Type B pancreatic cell (in vitro differentiated cells): ENCODE measurements at regions not wholly inside any gene's neighbourhood (a gene's known extent, or its start where the extent isn't known, plus 50 kb on each side); places are given as distances from the start of the nearest gene placed in this dataset. TPM values are rescaled to one million over a fixed set of nuclear protein-coding genes. Genes with fewer than 3 reads are reported as not detected.

Source experiments
- DNase-seq: peaks from one replicate; pipeline ENCODE4 v3.0.0; 2021; ENCODE audit warnings: mixed read lengths; ENCODE audit not compliant: unreplicated experiment; ENCODE audit errors: extremely low spot score
- H3K27ac Mint-ChIP-seq: 2 replicates; pipeline ENCODE4 v1.8.0; 2021; ENCODE audit warnings: mild to moderate bottlenecking, mixed read lengths
- H3K27me3 Mint-ChIP-seq: 2 replicates; pipeline ENCODE4 v1.8.0; 2021; ENCODE audit warnings: mixed read lengths
- H3K36me3 Mint-ChIP-seq: 2 replicates; pipeline ENCODE4 v1.8.0; 2021; ENCODE audit warnings: mixed read lengths
- H3K4me1 Mint-ChIP-seq: one replicate; pipeline ENCODE4 v1.8.0; 2021; ENCODE audit warnings: mixed read lengths; ENCODE audit not compliant: unreplicated experiment
- H3K4me3 Mint-ChIP-seq: 2 replicates; pipeline ENCODE4 v1.8.0; 2021; ENCODE audit warnings: mild to moderate bottlenecking, mixed read lengths
- H3K9me3 Mint-ChIP-seq: 2 replicates; pipeline ENCODE4 v1.8.0; 2021; ENCODE audit warnings: mixed read lengths
- microRNA-seq: library from miRNA; unstranded; fragments of <30 nt; microRNA quantifications from one replicate; pipeline ENCODE4, GENCODE V29; 2020
- TF ChIP-seq, protein P1 (sequence below): fragments of 200-600 bp; sonication (generic); conservative IDR thresholded peaks from 2 replicates; pipeline ENCODE4 v1.5.0; 2021; ENCODE audit warnings: antibody characterized with exemption, mild to moderate bottlenecking

DNA sequence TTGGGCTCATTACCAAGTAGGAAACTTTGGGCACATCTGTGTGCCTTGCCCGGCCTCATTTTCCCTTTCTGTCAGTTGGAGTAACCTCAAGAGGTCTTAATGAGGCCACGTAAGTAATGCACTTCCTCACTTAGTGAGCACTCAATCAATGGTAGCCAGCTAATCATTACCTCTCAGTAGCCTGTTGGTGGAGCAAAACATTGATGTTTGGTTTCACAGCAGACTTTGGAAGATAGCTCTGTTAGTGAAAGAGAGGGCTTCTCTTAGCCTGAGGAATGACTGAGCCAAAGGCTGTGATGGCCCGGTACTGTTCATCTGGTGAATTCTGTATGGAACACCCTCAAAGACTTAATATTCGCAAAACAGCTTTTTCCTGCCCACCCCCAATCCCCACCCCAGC lies 55.9 kb upstream of the ID4 start:
- TF ChIP-seq, protein P1, sequence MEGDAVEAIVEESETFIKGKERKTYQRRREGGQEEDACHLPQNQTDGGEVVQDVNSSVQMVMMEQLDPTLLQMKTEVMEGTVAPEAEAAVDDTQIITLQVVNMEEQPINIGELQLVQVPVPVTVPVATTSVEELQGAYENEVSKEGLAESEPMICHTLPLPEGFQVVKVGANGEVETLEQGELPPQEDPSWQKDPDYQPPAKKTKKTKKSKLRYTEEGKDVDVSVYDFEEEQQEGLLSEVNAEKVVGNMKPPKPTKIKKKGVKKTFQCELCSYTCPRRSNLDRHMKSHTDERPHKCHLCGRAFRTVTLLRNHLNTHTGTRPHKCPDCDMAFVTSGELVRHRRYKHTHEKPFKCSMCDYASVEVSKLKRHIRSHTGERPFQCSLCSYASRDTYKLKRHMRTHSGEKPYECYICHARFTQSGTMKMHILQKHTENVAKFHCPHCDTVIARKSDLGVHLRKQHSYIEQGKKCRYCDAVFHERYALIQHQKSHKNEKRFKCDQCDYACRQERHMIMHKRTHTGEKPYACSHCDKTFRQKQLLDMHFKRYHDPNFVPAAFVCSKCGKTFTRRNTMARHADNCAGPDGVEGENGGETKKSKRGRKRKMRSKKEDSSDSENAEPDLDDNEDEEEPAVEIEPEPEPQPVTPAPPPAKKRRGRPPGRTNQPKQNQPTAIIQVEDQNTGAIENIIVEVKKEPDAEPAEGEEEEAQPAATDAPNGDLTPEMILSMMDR = no peak
- no peak for DNase-seq
- Mint-ChIP-seq H3K9me3 (no peaks in the 10 kb centered on the region), H3K4me1 (peaks cover 3% of the 10 kb centered on the region), H3K27ac (no peak overlapping the region), H3K27me3 (no peaks in the 10 kb centered on the region), H3K4me3 (no peak overlapping the region), H3K36me3 (no peaks in the 10 kb centered on the region)

DNA sequence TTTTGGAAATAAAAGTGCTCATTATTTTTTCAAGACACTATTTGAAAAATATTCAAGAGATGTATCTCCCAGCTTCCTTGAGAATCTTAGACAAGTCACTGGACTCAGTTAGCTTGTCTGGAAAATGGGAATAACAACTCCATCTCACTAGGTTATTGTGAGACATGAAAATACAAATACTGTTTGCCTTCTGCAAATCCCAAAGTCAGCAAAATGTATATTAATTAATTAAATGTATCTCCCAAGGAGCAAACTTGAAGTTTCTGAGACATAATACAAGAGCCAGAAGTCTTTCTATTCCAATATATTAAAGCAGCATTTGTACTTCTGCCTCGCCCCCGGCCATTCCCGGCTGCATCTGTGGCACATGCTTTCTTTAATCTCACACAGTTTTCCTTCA lies 54.6 kb upstream of the ID4 start:
- no peak overlapping the region for H3K4me3 Mint-ChIP-seq
- no peak for DNase-seq
- peaks cover 3% of the 10 kb centered on the region for H3K4me1 Mint-ChIP-seq
- H3K36me3 Mint-ChIP-seq = no peaks in the 10 kb centered on the region
- no peaks in the 10 kb centered on the region for H3K9me3 Mint-ChIP-seq
- H3K27ac Mint-ChIP-seq = no peak overlapping the region
- no peaks in the 10 kb centered on the region for H3K27me3 Mint-ChIP-seq
- TF ChIP-seq, protein P1 = no peak

Small RNAs in the stretch of these regions (microRNA-seq; reads per million reads assigned to microRNA genes)
- gene MIR548A1 = not detected
